GM21529 (cell line): ENCODE measurements at regions not wholly inside any gene's neighbourhood (a gene's known extent, or its start where the extent isn't known, plus 50 kb on each side); places are given as distances from the start of the nearest gene placed in this dataset.
"Not testable (repeated sequence)": the region's sequence is repeated elsewhere in the genome, so short reads cannot be mapped to it uniquely, and the experiment has no call there.

Source experiments
- ATAC-seq: cut with Tn5 transposase; IDR thresholded peaks from one replicate; pipeline ENCODE4 v1.9.1; 2021; ENCODE audit not compliant: unreplicated experiment

GRCh38 chr9:102035929-102036328 lies 297.5 kb upstream of the GRIN3A start:
- peak; percentile 76 for ATAC-seq

- no peak for ATAC-seq
Measured at GRCh38 chr9:102032614-102033013, 294.2 kb upstream of the GRIN3A start.

GRCh38 chr9:102000956-102001355 lies 262.5 kb upstream of the GRIN3A start:
- no peak for ATAC-seq

GRCh38 chr9:101999441-101999840 lies 261.0 kb upstream of the GRIN3A start:
- ATAC-seq, result no peak

DNA sequence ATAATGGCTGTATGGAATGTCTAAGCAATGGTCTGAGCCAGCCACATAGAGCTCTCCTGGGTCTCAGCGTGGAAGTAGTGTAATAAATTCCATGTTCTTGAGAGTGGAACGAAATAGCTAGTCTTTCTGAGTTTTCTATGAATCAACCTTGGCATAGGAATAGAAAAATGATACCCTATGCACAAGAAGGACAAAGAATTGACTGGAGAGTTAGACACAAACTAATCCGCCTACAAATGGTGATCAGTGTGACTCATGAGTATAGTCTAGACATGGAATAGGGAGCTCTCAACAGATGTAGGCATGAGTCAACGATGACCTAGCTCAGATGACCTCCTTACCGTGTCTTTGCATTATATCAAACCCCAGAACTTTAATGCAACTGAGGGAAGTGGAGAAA lies 256.8 kb upstream of the GRIN3A start:
- ATAC-seq, result no peak

DNA sequence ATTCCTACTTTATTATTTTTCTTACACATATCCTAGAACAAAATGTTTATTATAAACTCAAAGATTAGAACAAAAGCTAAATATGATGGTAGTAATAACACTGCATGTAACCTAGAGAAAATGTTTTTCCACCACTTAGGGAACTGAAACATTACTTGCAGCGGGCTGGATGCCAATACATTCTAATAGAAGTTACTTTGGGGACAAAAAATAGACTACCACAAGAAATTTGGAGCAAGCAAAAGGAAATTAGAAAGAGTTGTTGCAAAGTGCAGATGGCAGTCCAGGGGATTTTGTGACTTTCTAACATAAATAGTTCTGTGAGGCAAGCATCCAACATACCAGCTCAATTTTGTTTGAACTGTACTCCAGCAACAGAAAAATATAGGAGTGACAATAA lies 255.3 kb upstream of the GRIN3A start:
- ATAC-seq, result no peak

- no peak for ATAC-seq
Measured at GRCh38 chr9:101991926-101992325, 253.5 kb upstream of the GRIN3A start.

GRCh38 chr9:101977614-101978210 lies 239.3 kb upstream of the GRIN3A start:
- ATAC-seq, result peak; percentile 83

GRCh38 chr9:101970609-101971008 lies 232.2 kb upstream of the GRIN3A start:
- ATAC-seq, result no peak

- ATAC-seq, result no peak
Measured at GRCh38 chr9:101968392-101968791, 229.9 kb upstream of the GRIN3A start.

DNA sequence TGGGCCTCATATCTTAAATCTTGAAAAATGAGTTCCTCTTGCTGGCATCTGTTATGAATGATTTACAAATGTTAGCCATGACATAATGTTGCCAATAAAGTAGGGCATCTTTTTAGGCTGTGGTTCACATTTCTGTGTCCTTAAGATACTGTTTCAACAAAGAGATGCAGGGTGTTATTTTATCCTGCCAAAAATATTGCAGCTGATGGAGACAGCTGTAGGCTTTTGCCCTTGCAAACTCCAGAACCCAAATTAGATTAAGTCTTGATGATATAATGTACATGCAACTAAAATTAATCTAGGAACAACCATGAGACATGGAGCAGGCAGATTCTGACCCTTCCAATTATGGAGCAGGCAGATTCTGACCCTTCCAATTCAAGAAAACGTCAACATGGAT lies 228.2 kb upstream of the GRIN3A start:
- no peak for ATAC-seq

- ATAC-seq, result no peak
Measured at GRCh38 chr9:101957705-101958104, 219.3 kb upstream of the GRIN3A start.

DNA sequence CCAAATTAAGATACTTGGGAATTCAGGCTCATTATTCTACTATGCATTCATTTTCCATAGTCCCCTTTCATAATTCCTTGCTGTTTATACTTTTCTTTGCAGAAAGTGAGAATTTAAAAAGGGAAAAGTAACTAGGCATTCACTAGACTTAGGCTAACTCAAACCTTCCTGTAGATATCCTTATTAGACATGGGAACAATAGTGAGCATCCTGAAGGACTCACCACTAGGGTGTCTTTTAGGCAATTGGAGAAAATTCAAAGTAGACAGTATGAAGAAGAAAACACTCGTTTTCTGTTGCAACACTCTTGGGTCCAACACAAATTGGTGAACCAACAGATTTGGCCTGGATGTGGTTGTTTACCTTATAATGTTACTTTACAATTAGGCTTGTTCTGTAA lies 213.2 kb upstream of the GRIN3A start:
- no peak for ATAC-seq

GRCh38 chr9:101931756-101932155 lies 193.3 kb upstream of the GRIN3A start:
- ATAC-seq, result no peak

DNA sequence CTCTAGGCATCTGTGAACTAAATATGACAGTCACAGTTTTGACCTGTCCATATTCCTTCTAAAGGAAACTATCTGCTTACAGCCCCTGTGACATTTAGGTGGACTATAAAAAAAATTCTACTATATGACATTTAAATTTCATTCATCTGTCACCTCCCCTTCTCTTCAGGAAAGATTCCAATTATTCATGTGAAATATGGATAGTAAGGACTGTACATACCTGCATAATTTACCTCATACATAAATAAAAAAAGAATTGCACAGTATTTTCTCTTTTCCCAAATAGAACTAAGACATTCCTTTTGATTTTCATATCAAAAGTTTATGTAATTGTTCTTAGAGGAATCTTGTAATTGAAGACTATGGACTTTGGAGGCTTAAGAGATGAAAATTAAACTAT lies 192.3 kb upstream of the GRIN3A start:
- ATAC-seq, result no peak

DNA sequence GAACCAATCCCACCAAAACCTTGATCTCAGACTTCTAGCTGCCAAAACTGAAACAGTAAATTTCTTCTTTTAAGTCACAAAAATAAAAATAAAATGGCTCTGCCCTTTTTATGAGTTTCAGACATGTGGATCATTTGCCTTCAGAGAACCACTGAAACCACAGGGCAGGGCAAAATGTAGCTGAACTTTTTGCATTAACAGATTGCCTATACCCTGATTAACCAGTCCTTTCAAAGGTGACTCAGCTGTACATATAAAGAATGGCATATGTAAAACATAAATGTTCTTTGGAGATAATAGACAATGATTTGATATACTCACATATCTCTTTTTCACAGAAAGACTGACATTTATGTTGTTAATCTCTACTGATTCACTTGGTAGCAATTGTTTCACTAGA lies 187.1 kb upstream of the GRIN3A start:
- no peak for ATAC-seq

- no peak for ATAC-seq
Measured at GRCh38 chr9:101923451-101923850, 185.0 kb upstream of the GRIN3A start.

GRCh38 chr9:101916948-101917347 lies 178.5 kb upstream of the GRIN3A start:
- not testable (repeated sequence) for ATAC-seq

DNA sequence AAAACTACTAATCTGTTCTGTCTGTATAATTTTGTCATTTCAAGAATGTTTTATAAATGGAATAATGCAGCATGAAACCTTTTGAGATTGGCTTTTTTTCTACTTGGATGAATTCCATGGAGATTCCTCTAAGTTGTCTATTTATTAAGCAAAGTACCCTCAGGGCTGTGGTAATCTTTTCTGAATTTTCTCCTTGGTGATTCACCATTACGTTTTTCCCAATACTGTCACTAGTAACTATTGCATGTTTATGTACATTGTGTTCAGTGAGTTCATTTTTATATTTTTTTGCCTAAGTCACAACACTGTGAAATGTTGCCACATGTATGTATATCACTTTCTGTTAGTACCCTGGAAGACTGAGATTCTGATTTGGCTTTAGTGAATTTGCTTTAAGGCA lies 177.0 kb upstream of the GRIN3A start:
- no peak for ATAC-seq

GRCh38 chr9:101912698-101913097 lies 174.3 kb upstream of the GRIN3A start:
- ATAC-seq, result no peak

GRCh38 chr9:101907466-101907865 lies 169.0 kb upstream of the GRIN3A start:
- no peak for ATAC-seq

- ATAC-seq, result no peak
Measured at GRCh38 chr9:101904845-101905244, 166.4 kb upstream of the GRIN3A start.

DNA sequence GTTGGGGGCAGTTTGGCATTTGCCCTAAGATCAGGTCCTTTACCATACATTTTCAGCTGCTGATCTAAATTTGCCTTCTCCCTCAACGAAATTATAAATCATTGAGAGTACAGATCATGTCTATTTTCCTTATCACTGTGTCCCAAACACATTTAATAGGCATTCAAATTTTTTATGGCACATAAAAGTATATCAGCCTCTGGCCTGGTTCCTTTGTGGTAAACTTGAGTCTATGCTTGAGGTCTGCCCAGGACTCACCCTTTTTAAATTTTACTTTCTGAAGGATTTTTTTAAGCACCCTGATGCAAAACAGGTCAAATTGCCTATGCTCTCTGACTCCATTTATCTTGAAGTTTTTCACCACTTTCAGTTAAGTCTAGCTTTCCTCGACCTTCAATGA lies 163.6 kb upstream of the GRIN3A start:
- ATAC-seq, result no peak

DNA sequence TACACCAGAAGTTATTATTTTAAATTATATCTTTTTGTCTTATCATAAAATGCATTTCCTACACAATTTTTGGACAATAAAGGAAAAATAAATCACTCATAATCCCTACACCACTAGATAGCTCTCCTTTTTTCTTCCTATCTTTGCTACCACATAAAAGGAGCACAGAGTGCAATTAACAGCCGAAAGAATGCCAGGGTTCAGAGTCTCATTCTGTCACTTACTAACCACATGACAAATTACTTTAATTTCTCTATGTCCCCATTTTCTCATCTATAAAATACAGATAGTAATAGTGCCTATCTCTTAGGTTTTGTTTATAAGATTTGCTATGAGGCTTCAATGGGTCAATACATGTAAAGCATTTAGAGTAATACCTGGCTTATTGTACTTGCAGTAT lies 158.7 kb upstream of the GRIN3A start:
- no peak for ATAC-seq
